Ammon's horn (tissue), 1 donor: ENCODE measurements at regions not wholly inside any gene's neighbourhood (a gene's known extent, or its start where the extent isn't known, plus 50 kb on each side); places are given as distances from the start of the nearest gene placed in this dataset.
"Not testable (repeated sequence)": the region's sequence is repeated elsewhere in the genome, so short reads cannot be mapped to it uniquely, and the experiment has no call there.

ENCODE experiments used
- DNase-seq: peaks from one replicate; pipeline ENCODE4 v3.0.0-alpha.2; 2016; ENCODE audit warnings: low spot score

- peak; percentile 30 for DNase-seq
These were observed 131.9 kb upstream of the PCGF5 start for GRCh38 chr10:91088300-91089140.

- peak; percentile 14 for DNase-seq
These were observed 129.5 kb upstream of the PCGF5 start for GRCh38 chr10:91090761-91091529.

GRCh38 chr10:91091780-91092179 is 128.7 kb upstream of the PCGF5 start:
- no peak for DNase-seq

GRCh38 chr10:91096274-91096673 is 124.2 kb upstream of the PCGF5 start:
- no peak for DNase-seq

- DNase-seq: no peak
These were observed 123.2 kb upstream of the PCGF5 start for GRCh38 chr10:91097313-91097712.

GRCh38 chr10:91098021-91098420 is 122.4 kb upstream of the PCGF5 start:
- not testable (repeated sequence) for DNase-seq

GRCh38 chr10:91103384-91104192 is 116.9 kb upstream of the PCGF5 start:
- DNase-seq: no peak

GRCh38 chr10:91104193-91105041 is 116.0 kb upstream of the PCGF5 start:
- peak; percentile 12 for DNase-seq

- no peak for DNase-seq
These were observed 115.2 kb upstream of the PCGF5 start for GRCh38 chr10:91105269-91105668.

- DNase-seq: no peak
These were observed 111.6 kb upstream of the PCGF5 start for GRCh38 chr10:91108820-91109219.

GRCh38 chr10:91111060-91111459 is 109.4 kb upstream of the PCGF5 start:
- no peak for DNase-seq

GRCh38 chr10:91115618-91116390 is 104.7 kb upstream of the PCGF5 start:
- no peak for DNase-seq

GRCh38 chr10:91117505-91117904 is 103.0 kb upstream of the PCGF5 start:
- peak; percentile 35 for DNase-seq

- no peak for DNase-seq
These were observed 100.1 kb upstream of the PCGF5 start for GRCh38 chr10:91120348-91120747.

- no peak for DNase-seq
These were observed 97.2 kb upstream of the PCGF5 start for GRCh38 chr10:91123261-91123660.

- DNase-seq: no peak
These were observed 96.4 kb upstream of the PCGF5 start for GRCh38 chr10:91124016-91124415.

- no peak for DNase-seq
These were observed 94.0 kb upstream of the PCGF5 start for GRCh38 chr10:91126471-91126870.

GRCh38 chr10:91127341-91128082 is 93.0 kb upstream of the PCGF5 start:
- no peak for DNase-seq

- DNase-seq: no peak
These were observed 85.3 kb upstream of the PCGF5 start for GRCh38 chr10:91135113-91135512.
